HG02623 (cell line): ENCODE measurements at regions not wholly inside any gene's neighbourhood (a gene's known extent, or its start where the extent isn't known, plus 50 kb on each side); places are given as distances from the start of the nearest gene placed in this dataset.
"Not testable (repeated sequence)": the region's sequence is repeated elsewhere in the genome, so short reads cannot be mapped to it uniquely, and the experiment has no call there.

ENCODE experiments used
- ATAC-seq: cut with Tn5 transposase; IDR thresholded peaks from one replicate; pipeline ENCODE4 v1.9.1; 2021; ENCODE audit warnings: moderate library complexity; ENCODE audit not compliant: unreplicated experiment

GRCh38 chr1:234922987-234923386 lies 205.7 kb downstream of the TOMM20 start:
- ATAC-seq, result no peak

- no peak for ATAC-seq
Observed at GRCh38 chr1:234921266-234922062, 207.2 kb downstream of the TOMM20 start.

- no peak for ATAC-seq
Observed at GRCh38 chr1:234920843-234921140, 207.8 kb downstream of the TOMM20 start.

GRCh38 chr1:234920136-234920842 lies 208.3 kb downstream of the TOMM20 start:
- no peak for ATAC-seq

- ATAC-seq, result no peak
Observed at GRCh38 chr1:234918961-234919761, 209.5 kb downstream of the TOMM20 start.

GRCh38 chr1:234918181-234918841 lies 210.3 kb downstream of the TOMM20 start:
- ATAC-seq, result no peak

- no peak for ATAC-seq
Observed at GRCh38 chr1:234917495-234918180, 211.0 kb downstream of the TOMM20 start.

GRCh38 chr1:234916840-234917239 lies 211.8 kb downstream of the TOMM20 start:
- ATAC-seq, result no peak

GRCh38 chr1:234915924-234916675 lies 212.5 kb downstream of the TOMM20 start:
- no peak for ATAC-seq

- no peak for ATAC-seq
Observed at GRCh38 chr1:234914606-234915290, 213.9 kb downstream of the TOMM20 start.

GRCh38 chr1:234913771-234914170 lies 214.9 kb downstream of the TOMM20 start:
- no peak for ATAC-seq

GRCh38 chr1:234913278-234913649 lies 215.4 kb downstream of the TOMM20 start:
- ATAC-seq, result no peak

GRCh38 chr1:234912548-234913277 lies 215.9 kb downstream of the TOMM20 start:
- ATAC-seq, result no peak

- no peak for ATAC-seq
Observed at GRCh38 chr1:234911787-234912186, 216.8 kb downstream of the TOMM20 start.

GRCh38 chr1:234911136-234911535 lies 217.5 kb downstream of the TOMM20 start:
- not testable (repeated sequence) for ATAC-seq

GRCh38 chr1:234909851-234910250 lies 218.8 kb downstream of the TOMM20 start:
- ATAC-seq, result no peak

GRCh38 chr1:234909307-234909810 lies 219.3 kb downstream of the TOMM20 start:
- ATAC-seq, result no peak

GRCh38 chr1:234908571-234908970 lies 220.1 kb downstream of the TOMM20 start:
- ATAC-seq, result no peak
